Esophagus muscularis mucosa (tissue), 4 donors: ENCODE measurements at regions not wholly inside any gene's neighbourhood (a gene's known extent, or its start where the extent isn't known, plus 50 kb on each side); places are given as distances from the start of the nearest gene placed in this dataset.

Experiments
- DNase-seq: peaks from one replicate; pipeline ENCODE4 v3.0.0-alpha.2; 2017; ENCODE audit errors: extremely low spot score
- H3K27ac ChIP-seq, 4 donors: fragments of 200-600 bp; sonication (generic); replicated peaks in 1 of 4; 1 replicate in 3 of 4; 2 replicates in 1 of 4; pipeline ENCODE4 v1.5.1; 2016 to 2019; ENCODE audit warnings: mild to moderate bottlenecking in 1 of 4
- H3K27me3 ChIP-seq, 4 donors: fragments of 200-600 bp; sonication (generic); one replicate each; pipeline versions ENCODE4 v1.5.1 to v1.6.0; 2016 to 2019
- H3K36me3 ChIP-seq, 4 donors: fragments of 200-600 bp; sonication (generic); one replicate each; pipeline ENCODE4 v1.5.1; 2016 to 2019
- H3K4me1 ChIP-seq, 4 donors: fragments of 200-600 bp; sonication (generic); one replicate each; pipeline ENCODE4 v1.5.1; 2016 to 2019
- H3K4me3 ChIP-seq, 4 donors: fragments of 200-600 bp; sonication (generic); 1 replicate in 2 of 4; 2 replicates in 2 of 4; pipeline ENCODE4 v1.5.1; 2016 to 2019; ENCODE audit warnings: mild to moderate bottlenecking in 4 of 4, moderate library complexity in 1 of 4
- H3K9me3 ChIP-seq, 4 donors: fragments of 200-600 bp; sonication (generic); 1 replicate in 3 of 4; 2 replicates in 1 of 4; pipeline ENCODE4 v1.5.1; 2016 to 2019
- CTCF ChIP-seq, 3 experiments: fragments of 200-600 bp in 2 of 3; fragments of 450-650 bp in 1 of 3; sonication (generic) in 2 of 3; IDR thresholded peaks; one replicate each; pipeline ENCODE4 v1.5.1; 2017 to 2019; ENCODE audit warnings: antibody characterized with exemption in 3 of 3, mild to moderate bottlenecking in 2 of 3, moderate library complexity in 1 of 3
- EP300 ChIP-seq: sonication (generic); formaldehyde crosslinking; IDR thresholded peaks from one replicate; pipeline ENCODE4 v1.6.1; 2017; ENCODE audit warnings: antibody characterized with exemption
- POLR2A ChIP-seq: fragments of 450-650 bp; IDR thresholded peaks from one replicate; pipeline ENCODE4 v1.6.1; 2017; ENCODE audit warnings: antibody characterized with exemption, moderate library complexity, mild to moderate bottlenecking, low read depth
- POLR2AphosphoS5 ChIP-seq, 2 donors: sonication (generic); formaldehyde crosslinking; IDR thresholded peaks; one replicate each; pipeline ENCODE4 v1.6.1; 2017; ENCODE audit warnings: antibody characterized with exemption in 2 of 2
- WGBS: methylation state at CpG from one replicate; pipeline ENCODE4 v1.1.5; 2018; 5-methylcytosine and 5-hydroxymethylcytosine counted together
- intact Hi-C: fragments of 100-400 bp; cut with DNase I; formaldehyde crosslinking; loops from one replicate; pipeline ENCODE4 v1.15.1; 2023

GRCh38 chr3:10715886-10716285 lies 100.1 kb upstream of the SLC6A11 start:
- no peak for DNase-seq

GRCh38 chr3:10716964-10717363 lies 99.1 kb upstream of the SLC6A11 start:
- WGBS: 91% methylated on average over 8 of the region's 8 CpGs
- no peaks in the 10 kb centered on the region for H3K36me3 ChIP-seq
- peaks cover 0 to 6% (median 2%) of the 10 kb centered on the region in 4 donors for H3K9me3 ChIP-seq
- intact Hi-C loops: no loop called here
- no peaks in the 10 kb centered on the region for H3K4me1 ChIP-seq
- peaks cover 0 to 17% (median 0%) of the 10 kb centered on the region in 4 donors for H3K27me3 ChIP-seq
- H3K4me3 ChIP-seq: no peak overlapping the region
- TF ChIP-seq POLR2A (no peak), EP300 (no peak), POLR2AphosphoS5 (IDR thresholded peaks at IDR 0.05) (no peak), CTCF (IDR thresholded peaks at IDR 0.05) (no peak)
- no peak for DNase-seq
- no peak overlapping the region for H3K27ac ChIP-seq

More at GRCh38 chr3:10715886-10716285, 100.1 kb upstream of the SLC6A11 start:
- H3K27me3 ChIP-seq: peaks cover 0 to 19% (median 0%) of the 10 kb centered on the region in 4 donors
- no peak overlapping the region for H3K27ac ChIP-seq
- no peak for TF ChIP-seq EP300
- TF ChIP-seq POLR2AphosphoS5 (IDR thresholded peaks at IDR 0.05): no peak
- TF ChIP-seq POLR2A: no peak
- TF ChIP-seq CTCF (IDR thresholded peaks at IDR 0.05): no peak
- no peak overlapping the region for H3K4me3 ChIP-seq
- WGBS: 96% methylated on average over 3 of the region's 3 CpGs
- no peaks in the 10 kb centered on the region for H3K4me1 ChIP-seq
- H3K9me3 ChIP-seq: peaks cover 0 to 6% (median 2%) of the 10 kb centered on the region in 4 donors
- H3K36me3 ChIP-seq: no peaks in the 10 kb centered on the region
- intact Hi-C loops: no loop called here

- H3K36me3 ChIP-seq: no peaks in the 10 kb centered on the region
- H3K27ac ChIP-seq: no peak overlapping the region
- peaks cover 0 to 6% (median 2%) of the 10 kb centered on the region in 4 donors for H3K9me3 ChIP-seq
- intact Hi-C loops: no loop called here
- WGBS: 88% methylated on average over 4 of the region's 4 CpGs
- H3K4me1 ChIP-seq: no peaks in the 10 kb centered on the region
- no peak overlapping the region for H3K4me3 ChIP-seq
- DNase-seq: no peak
- TF ChIP-seq POLR2AphosphoS5 (IDR thresholded peaks at IDR 0.05): no peak
- TF ChIP-seq EP300: no peak
- TF ChIP-seq CTCF (IDR thresholded peaks at IDR 0.05): no peak
- no peak for TF ChIP-seq POLR2A
- H3K27me3 ChIP-seq: peaks cover 0 to 9% (median 0%) of the 10 kb centered on the region in 4 donors
These were observed 98.3 kb upstream of the SLC6A11 start for GRCh38 chr3:10717756-10718155.

GRCh38 chr3:10721101-10721500 lies 94.9 kb upstream of the SLC6A11 start:
- intact Hi-C loops: no loop called here
- Histone ChIP-seq H3K27ac (no peak overlapping the region), H3K27me3 (peaks cover 0 to 19% (median 0%) of the 10 kb centered on the region in 4 donors), H3K9me3 (no peaks in the 10 kb centered on the region), H3K4me1 (no peaks in the 10 kb centered on the region), H3K36me3 (no peaks in the 10 kb centered on the region), H3K4me3 (no peak overlapping the region)
- TF ChIP-seq POLR2A: no peak
- TF ChIP-seq CTCF (IDR thresholded peaks at IDR 0.05): no peak
- TF ChIP-seq EP300: no peak
- TF ChIP-seq POLR2AphosphoS5 (IDR thresholded peaks at IDR 0.05): no peak
- 55% methylated on average over 5 of the region's 5 CpGs for WGBS
- DNase-seq: no peak

- peaks cover 0 to 28% (median 0%) of the 10 kb centered on the region in 4 donors for H3K27me3 ChIP-seq
- no peak overlapping the region for H3K4me3 ChIP-seq
- TF ChIP-seq POLR2AphosphoS5 (IDR thresholded peaks at IDR 0.05) (no peak), POLR2A (no peak), CTCF (IDR thresholded peaks at IDR 0.05) (no peak), EP300 (no peak)
- no peak for DNase-seq
- intact Hi-C loops: no loop called here
- 80% methylated on average over 6 of the region's 6 CpGs for WGBS
- no peaks in the 10 kb centered on the region for H3K9me3 ChIP-seq
- H3K4me1 ChIP-seq: no peaks in the 10 kb centered on the region
- H3K27ac ChIP-seq: no peak overlapping the region
- no peaks in the 10 kb centered on the region for H3K36me3 ChIP-seq
These were observed 93.1 kb upstream of the SLC6A11 start for GRCh38 chr3:10722911-10723310.
